SJSA1 (cell line): ENCODE measurements at regions not wholly inside any gene's neighbourhood (a gene's known extent, or its start where the extent isn't known, plus 50 kb on each side); places are given as distances from the start of the nearest gene placed in this dataset.

Experiments
- DNase-seq, 2 experiments: peaks; one replicate each; pipeline ENCODE4 v3.0.0-alpha.2; 2015 to 2020; ENCODE audit warnings: low spot score in 2 of 2, low read depth in 1 of 2
- H3K27ac ChIP-seq: fragments of 250-450 bp; sonication (Bioruptor Pico); 2 replicates; pipeline ENCODE4 v1.5.1; 2020; ENCODE audit warnings: mild to moderate bottlenecking, moderate library complexity
- H3K27me3 ChIP-seq: fragments of 250-450 bp; sonication (Bioruptor Pico); replicated peaks from 2 replicates; pipeline ENCODE4 v1.5.1; 2020; ENCODE audit warnings: mild to moderate bottlenecking, moderate library complexity
- H3K36me3 ChIP-seq: fragments of 250-450 bp; sonication (Bioruptor Pico); 2 replicates; pipeline ENCODE4 v1.5.1; 2020; ENCODE audit warnings: mild to moderate bottlenecking
- H3K4me1 ChIP-seq: fragments of 250-450 bp; sonication (Bioruptor Pico); replicated peaks from 2 replicates; pipeline ENCODE4 v1.6.1; 2021; ENCODE audit warnings: mild to moderate bottlenecking
- H3K4me3 ChIP-seq: fragments of 250-450 bp; sonication (Bioruptor Pico); 2 replicates; pipeline ENCODE4 v1.5.1; 2020; ENCODE audit warnings: mild to moderate bottlenecking
- H3K9me3 ChIP-seq: fragments of 250-450 bp; sonication (Bioruptor Pico); replicated peaks from 2 replicates; pipeline ENCODE4 v1.5.1; 2020; ENCODE audit warnings: mild to moderate bottlenecking

DNA sequence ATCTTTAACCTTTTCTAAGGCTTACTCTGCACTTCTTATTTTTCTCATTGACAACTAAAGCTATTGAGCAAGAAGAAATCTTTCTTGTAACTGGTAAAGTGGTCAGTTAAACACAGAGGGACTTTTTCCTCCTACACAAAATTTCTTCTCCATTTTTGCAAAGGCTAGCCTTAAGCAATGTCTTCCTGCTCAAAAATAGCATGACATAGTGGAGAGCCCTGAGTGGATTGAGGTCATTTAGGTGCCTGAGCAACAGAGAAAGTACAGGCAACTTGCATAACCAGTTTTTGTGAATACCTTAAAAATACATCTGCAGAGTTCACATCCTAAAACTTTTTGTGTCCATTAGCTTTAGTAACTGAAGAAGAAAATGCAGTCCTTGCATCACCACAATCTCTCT is 144.7 kb upstream of the TTC14 start:
- Histone ChIP-seq H3K27ac (no peak overlapping the region), H3K36me3 (no peaks in the 10 kb centered on the region), H3K4me1 (no peaks in the 10 kb centered on the region), H3K27me3 (no peaks in the 10 kb centered on the region), H3K4me3 (no peak overlapping the region), H3K9me3 (no peaks in the 10 kb centered on the region)
- DNase-seq: no peak

GRCh38 chr3:180466401-180467011 is 135.5 kb upstream of the TTC14 start:
- DNase-seq: no peak
- H3K9me3 ChIP-seq: no peaks in the 10 kb centered on the region
- H3K36me3 ChIP-seq: no peaks in the 10 kb centered on the region
- H3K27me3 ChIP-seq: no peaks in the 10 kb centered on the region
- no peaks in the 10 kb centered on the region for H3K4me1 ChIP-seq
- H3K4me3 ChIP-seq: no peak overlapping the region
- H3K27ac ChIP-seq: no peak overlapping the region

DNA sequence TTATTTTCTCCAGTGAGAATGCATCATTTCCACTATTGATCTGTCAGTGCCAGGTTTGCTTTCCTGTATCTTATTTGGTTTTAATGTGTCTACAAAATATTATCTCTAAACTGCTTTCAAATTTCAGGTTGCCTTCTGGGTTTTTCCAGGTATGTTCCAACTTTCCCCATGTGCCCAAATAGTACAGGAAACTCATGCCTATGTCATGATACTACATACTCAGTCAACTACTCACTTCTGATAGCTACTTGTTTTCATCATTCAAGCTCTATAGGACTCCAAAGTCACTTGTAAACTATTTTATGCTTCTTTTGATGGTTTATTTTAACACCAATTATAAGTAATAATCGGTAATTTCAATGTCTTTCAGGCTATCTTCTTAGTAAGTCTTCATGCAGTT is 134.8 kb upstream of the TTC14 start:
- no peaks in the 10 kb centered on the region for H3K36me3 ChIP-seq
- H3K9me3 ChIP-seq: no peaks in the 10 kb centered on the region
- H3K4me1 ChIP-seq: no peaks in the 10 kb centered on the region
- H3K27me3 ChIP-seq: no peaks in the 10 kb centered on the region
- DNase-seq: no peak
- no peak overlapping the region for H3K27ac ChIP-seq
- no peak overlapping the region for H3K4me3 ChIP-seq

GRCh38 chr3:180469149-180469548 is 132.8 kb upstream of the TTC14 start:
- Histone ChIP-seq H3K9me3 (no peaks in the 10 kb centered on the region), H3K27me3 (no peaks in the 10 kb centered on the region), H3K27ac (no peak overlapping the region), H3K4me1 (no peaks in the 10 kb centered on the region), H3K36me3 (no peaks in the 10 kb centered on the region), H3K4me3 (no peak overlapping the region)
- DNase-seq: no peak

DNA sequence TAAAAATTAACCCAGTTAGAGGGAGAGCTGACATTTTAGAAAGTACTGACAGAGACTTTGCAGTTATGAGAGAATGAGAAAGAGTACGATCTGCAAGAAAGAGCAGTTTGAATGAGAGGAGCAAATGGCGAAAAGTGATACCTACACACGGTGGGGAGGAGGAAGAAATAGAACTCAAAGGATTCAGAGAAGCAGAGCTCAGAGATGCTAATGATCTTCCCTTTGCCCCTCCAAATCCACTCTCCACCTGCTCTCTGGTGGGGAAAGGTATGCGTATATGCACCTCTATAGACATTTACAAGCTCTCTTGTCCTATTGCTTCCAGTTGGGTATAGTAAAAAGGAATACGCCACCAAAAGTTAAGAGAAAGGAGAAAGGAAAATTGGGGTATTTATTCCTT is 123.3 kb upstream of the TTC14 start:
- H3K4me3 ChIP-seq: no peak overlapping the region
- H3K36me3 ChIP-seq: no peaks in the 10 kb centered on the region
- H3K27ac ChIP-seq: no peak overlapping the region
- H3K27me3 ChIP-seq: no peaks in the 10 kb centered on the region
- no peak for DNase-seq
- H3K4me1 ChIP-seq: no peaks in the 10 kb centered on the region
- H3K9me3 ChIP-seq: no peaks in the 10 kb centered on the region

DNA sequence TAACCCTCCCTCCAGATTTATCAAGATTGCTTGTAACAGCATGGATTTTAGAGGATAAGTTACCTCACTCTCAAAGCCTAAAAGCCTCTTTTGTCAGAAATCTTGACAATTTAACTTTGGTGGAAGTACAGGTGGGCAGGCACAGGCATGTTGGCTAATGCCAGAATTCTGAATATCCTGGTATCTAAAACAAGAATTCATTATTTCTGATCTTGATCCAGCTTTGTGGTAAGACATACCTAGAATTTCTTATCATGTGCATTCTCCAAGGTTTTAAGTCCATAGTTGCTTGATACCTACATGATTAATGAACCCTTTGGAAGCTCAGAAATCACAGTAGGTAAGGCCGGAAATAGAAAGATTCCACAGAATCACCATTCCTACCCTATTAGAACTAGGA is 109.9 kb upstream of the TTC14 start:
- H3K9me3 ChIP-seq: no peaks in the 10 kb centered on the region
- H3K27ac ChIP-seq: no peak overlapping the region
- H3K4me3 ChIP-seq: no peak overlapping the region
- no peaks in the 10 kb centered on the region for H3K36me3 ChIP-seq
- H3K27me3 ChIP-seq: no peaks in the 10 kb centered on the region
- DNase-seq: no peak
- no peaks in the 10 kb centered on the region for H3K4me1 ChIP-seq

GRCh38 chr3:180496995-180497394 is 105.0 kb upstream of the TTC14 start:
- no peak for DNase-seq
- Histone ChIP-seq H3K36me3 (no peaks in the 10 kb centered on the region), H3K27me3 (no peaks in the 10 kb centered on the region), H3K9me3 (no peaks in the 10 kb centered on the region), H3K4me3 (no peak overlapping the region), H3K27ac (no peak overlapping the region), H3K4me1 (no peaks in the 10 kb centered on the region)

DNA sequence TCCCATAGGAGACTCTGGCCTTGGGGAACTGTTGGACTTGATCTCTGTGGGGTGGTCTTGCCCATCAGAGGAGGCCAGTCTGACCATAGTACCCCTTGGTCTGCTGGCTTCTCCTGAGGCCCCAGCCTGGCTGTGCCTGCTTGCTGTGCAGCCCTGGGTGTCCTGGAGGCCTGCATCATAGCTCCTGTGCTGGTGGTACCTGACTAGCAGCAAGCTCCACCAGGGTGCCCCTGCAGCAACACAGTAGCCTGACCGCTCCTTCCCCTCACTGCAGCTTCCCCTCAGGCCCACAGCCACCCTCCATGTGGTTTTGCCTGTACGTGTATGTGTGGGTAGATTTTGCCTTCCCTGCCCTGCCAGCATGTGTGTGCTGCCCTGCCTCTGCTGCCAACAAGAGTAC is 85.6 kb upstream of the TTC14 start:
- Histone ChIP-seq H3K27ac (no peak overlapping the region), H3K9me3 (no peaks in the 10 kb centered on the region), H3K36me3 (no peaks in the 10 kb centered on the region), H3K4me1 (no peaks in the 10 kb centered on the region), H3K27me3 (no peaks in the 10 kb centered on the region), H3K4me3 (no peak overlapping the region)
- DNase-seq: no peak

GRCh38 chr3:180523040-180523439 is 78.9 kb upstream of the TTC14 start:
- Histone ChIP-seq H3K4me3 (no peak overlapping the region), H3K9me3 (no peaks in the 10 kb centered on the region), H3K4me1 (no peaks in the 10 kb centered on the region), H3K27me3 (no peaks in the 10 kb centered on the region), H3K27ac (no peak overlapping the region), H3K36me3 (no peaks in the 10 kb centered on the region)
- no peak for DNase-seq

DNA sequence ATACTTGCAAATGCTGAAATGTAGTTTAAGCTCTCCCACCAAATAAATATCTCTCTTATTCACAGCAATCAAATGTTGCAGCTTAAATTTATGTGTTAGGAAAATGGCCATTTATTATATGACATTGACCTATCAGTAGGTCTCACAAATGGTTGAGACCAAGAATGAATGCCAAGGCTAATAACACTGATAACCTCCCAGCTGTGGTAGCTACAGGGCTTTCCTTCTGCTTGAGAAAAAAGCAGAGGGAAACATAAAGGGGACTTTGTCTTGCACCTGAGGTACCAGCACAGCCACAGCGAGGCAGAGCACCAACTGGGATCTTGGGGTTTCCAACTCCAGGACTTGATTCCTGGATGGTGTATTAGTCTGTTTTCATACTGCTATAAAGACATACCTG is 73.1 kb upstream of the TTC14 start:
- Histone ChIP-seq H3K27me3 (no peaks in the 10 kb centered on the region), H3K27ac (no peak overlapping the region), H3K36me3 (no peaks in the 10 kb centered on the region), H3K4me3 (no peak overlapping the region), H3K4me1 (no peaks in the 10 kb centered on the region), H3K9me3 (no peaks in the 10 kb centered on the region)
- DNase-seq: no peak

GRCh38 chr3:180529778-180530177 is 72.2 kb upstream of the TTC14 start:
- no peaks in the 10 kb centered on the region for H3K27me3 ChIP-seq
- no peaks in the 10 kb centered on the region for H3K36me3 ChIP-seq
- no peak overlapping the region for H3K27ac ChIP-seq
- H3K4me1 ChIP-seq: no peaks in the 10 kb centered on the region
- H3K4me3 ChIP-seq: no peak overlapping the region
- no peaks in the 10 kb centered on the region for H3K9me3 ChIP-seq
- no peak for DNase-seq

- no peaks in the 10 kb centered on the region for H3K27me3 ChIP-seq
- no peak for DNase-seq
- no peak overlapping the region for H3K27ac ChIP-seq
- H3K4me1 ChIP-seq: no peaks in the 10 kb centered on the region
- H3K4me3 ChIP-seq: no peak overlapping the region
- no peaks in the 10 kb centered on the region for H3K36me3 ChIP-seq
- no peaks in the 10 kb centered on the region for H3K9me3 ChIP-seq
Measured at GRCh38 chr3:180530276-180530675, 71.7 kb upstream of the TTC14 start.

GRCh38 chr3:180531303-180532278 is 70.4 kb upstream of the TTC14 start:
- H3K9me3 ChIP-seq: no peaks in the 10 kb centered on the region
- H3K27ac ChIP-seq: no peak overlapping the region
- no peaks in the 10 kb centered on the region for H3K27me3 ChIP-seq
- H3K36me3 ChIP-seq: no peaks in the 10 kb centered on the region
- H3K4me1 ChIP-seq: no peaks in the 10 kb centered on the region
- DNase-seq: no peak
- no peak overlapping the region for H3K4me3 ChIP-seq

DNA sequence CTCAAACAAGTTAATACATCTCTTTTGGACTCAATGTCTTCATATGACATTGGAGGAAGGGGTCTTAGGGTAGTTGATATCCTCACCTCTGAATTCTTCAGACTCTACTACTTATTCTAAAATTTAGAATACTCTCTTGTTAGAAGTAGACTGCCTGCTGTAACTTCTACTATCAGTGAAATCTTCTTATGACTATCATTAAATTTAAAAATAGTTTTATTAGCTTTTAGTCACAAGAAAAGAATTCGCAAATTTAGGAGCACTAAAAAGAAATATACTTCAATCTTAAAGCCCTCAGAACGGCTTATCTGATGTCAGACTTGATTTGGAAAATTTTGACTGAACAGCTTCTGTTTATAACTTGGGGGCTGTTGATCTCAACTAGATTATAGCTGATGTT is 67.1 kb upstream of the TTC14 start:
- H3K4me1 ChIP-seq: no peaks in the 10 kb centered on the region
- H3K27ac ChIP-seq: no peak overlapping the region
- no peaks in the 10 kb centered on the region for H3K27me3 ChIP-seq
- no peak for DNase-seq
- H3K9me3 ChIP-seq: no peaks in the 10 kb centered on the region
- H3K4me3 ChIP-seq: no peak overlapping the region
- no peaks in the 10 kb centered on the region for H3K36me3 ChIP-seq
